ENCODE measurements at regions not wholly inside any gene's neighbourhood (a gene's known extent, or its start where the extent isn't known, plus 50 kb on each side); places are given as distances from the start of the nearest gene placed in this dataset.

GRCh38 chr4:140240237-140240636 lies 86.3 kb upstream of the MAML3 start:
- H3K4me1 ChIP-seq (replicated peaks in 1 of 2): peaks cover 68 to 74% of the 10 kb centered on the region in 2 donors
- WGBS, 10 experiments: 17 to 100% (median 82%) methylated on average over 1 to 5 of the region's 6 CpGs; no CpG with 5 or more reads in 1 of the 10 experiments
- no peak overlapping the region for H3K4me3 ChIP-seq
- in situ Hi-C loops (cut with MboI; ENCODE audit: low pct_unique_long_range_greater_than_20kb in 2 of 9, low sequenced_read_pairs in 9 of 9, unreplicated experiment in 9 of 9): no loop called here
- ATAC-seq (replicated peaks in 6 of 8): no peak
- H3K27ac ChIP-seq: no peak overlapping the region

GRCh38 chr4:140239311-140239710 lies 85.3 kb upstream of the MAML3 start:
- in situ Hi-C loops (cut with MboI; ENCODE audit: low pct_unique_long_range_greater_than_20kb in 2 of 9, low sequenced_read_pairs in 9 of 9, unreplicated experiment in 9 of 9): no loop called here
- 70 to 95% (median 84%) methylated on average over 4 to 7 of the region's 7 CpGs for WGBS, 10 experiments

GRCh38 chr4:140238351-140239056 lies 84.5 kb upstream of the MAML3 start:
- Histone ChIP-seq H3K4me3 (no peak overlapping the region), H3K27ac (peak overlapping the region; percentile 81 to 87), H3K4me1 (replicated peaks in 1 of 2) (peaks cover 69 to 74% of the 10 kb centered on the region in 2 donors)
- in situ Hi-C loops (cut with MboI; ENCODE audit: low pct_unique_long_range_greater_than_20kb in 2 of 9, low sequenced_read_pairs in 9 of 9, unreplicated experiment in 9 of 9): no loop called here
- ATAC-seq (replicated peaks in 6 of 8): peak; percentile 54 to 65 (median 58)
- WGBS, 10 experiments: 20 to 100% (median 32%) methylated on average over 1 to 6 of the region's 13 CpGs; no CpG with 5 or more reads in 2 of the 10 experiments

More at GRCh38 chr4:140239311-140239710, 85.3 kb upstream of the MAML3 start:
- Histone ChIP-seq H3K27ac (no peak overlapping the region), H3K4me3 (no peak overlapping the region), H3K4me1 (replicated peaks in 1 of 2) (peaks cover 69 to 74% of the 10 kb centered on the region in 2 donors)
- ATAC-seq (replicated peaks in 6 of 8): no peak

- Histone ChIP-seq H3K4me1 (replicated peaks in 1 of 2) (peaks cover 61 to 68% of the 10 kb centered on the region in 2 donors), H3K4me3 (peak overlapping the region in 3 of 5 donors; percentile 4 to 10 (median 5)), H3K27ac (peak overlapping the region; percentile 81 to 87)
- ATAC-seq (replicated peaks in 6 of 8): peak; percentile 82 to 96 (median 87)
- WGBS, 10 experiments: 0 to 33% (median 3%) methylated on average over 1 to 11 of the region's 16 CpGs; no CpG with 5 or more reads in 3 of the 10 experiments
- in situ Hi-C loops (cut with MboI; ENCODE audit: low pct_unique_long_range_greater_than_20kb in 2 of 9, low sequenced_read_pairs in 9 of 9, unreplicated experiment in 9 of 9): no loop called here
Measured at GRCh38 chr4:140237616-140238350, 83.8 kb upstream of the MAML3 start.

GRCh38 chr4:140236654-140237169 lies 82.7 kb upstream of the MAML3 start:
- in situ Hi-C loops (cut with MboI; ENCODE audit: low pct_unique_long_range_greater_than_20kb in 2 of 9, low sequenced_read_pairs in 9 of 9, unreplicated experiment in 9 of 9): no loop called here

GRCh38 chr4:140234697-140235060 lies 80.7 kb upstream of the MAML3 start:
- in situ Hi-C loops (cut with MboI; ENCODE audit: low pct_unique_long_range_greater_than_20kb in 2 of 9, low sequenced_read_pairs in 9 of 9, unreplicated experiment in 9 of 9): no loop called here
- Histone ChIP-seq H3K27ac (no peak overlapping the region), H3K4me3 (no peak overlapping the region), H3K4me1 (replicated peaks in 1 of 2) (peaks cover 46 to 47% of the 10 kb centered on the region in 2 donors)
- 81 to 100% (median 94%) methylated on average over 2 to 3 of the region's 3 CpGs; no CpG with 5 or more reads in 2 of the 10 experiments for WGBS, 10 experiments
- no peak for ATAC-seq (replicated peaks in 6 of 8)

More at GRCh38 chr4:140236654-140237169, 82.7 kb upstream of the MAML3 start:
- WGBS, 10 experiments: 15 to 100% (median 48%) methylated on average over 1 to 8 of the region's 9 CpGs; no CpG with 5 or more reads in 1 of the 10 experiments
- Histone ChIP-seq H3K4me3 (no peak overlapping the region), H3K27ac (peak overlapping the region in 1 of 2 donors; percentile 37), H3K4me1 (replicated peaks in 1 of 2) (peaks cover 54 to 57% of the 10 kb centered on the region in 2 donors)
- ATAC-seq (replicated peaks in 6 of 8): no peak

GRCh38 chr4:140233791-140234696 lies 80.1 kb upstream of the MAML3 start:
- no peak overlapping the region for H3K4me3 ChIP-seq
- ATAC-seq (replicated peaks in 6 of 8): peak in 5 of 8 experiments; percentile 34 to 60 (median 58)
- peaks cover 40 to 41% of the 10 kb centered on the region in 2 donors for H3K4me1 ChIP-seq (replicated peaks in 1 of 2)
- H3K27ac ChIP-seq: peak overlapping the region in 1 of 2 donors; percentile 55
- in situ Hi-C loops (cut with MboI; ENCODE audit: low pct_unique_long_range_greater_than_20kb in 2 of 9, low sequenced_read_pairs in 9 of 9, unreplicated experiment in 9 of 9): no loop called here
- 22 to 78% (median 50%) methylated on average over 1 to 5 of the region's 6 CpGs; no CpG with 5 or more reads in 1 of the 10 experiments for WGBS, 10 experiments

- peaks cover 20 to 22% of the 10 kb centered on the region in 2 donors for H3K4me1 ChIP-seq (replicated peaks in 1 of 2)
- WGBS, 10 experiments: 80 to 100% (median 100%) methylated on average over 1 to 3 of the region's 3 CpGs; no CpG with 5 or more reads in 4 of the 10 experiments
- H3K4me3 ChIP-seq: no peak overlapping the region
- in situ Hi-C loops (cut with MboI; ENCODE audit: low pct_unique_long_range_greater_than_20kb in 2 of 9, low sequenced_read_pairs in 9 of 9, unreplicated experiment in 9 of 9): no loop called here
- no peak overlapping the region for H3K27ac ChIP-seq
- ATAC-seq (replicated peaks in 6 of 8): no peak
Measured at GRCh38 chr4:140229881-140230280, 75.9 kb upstream of the MAML3 start.

GRCh38 chr4:140227286-140227685 lies 73.3 kb upstream of the MAML3 start:
- no peak overlapping the region for H3K27ac ChIP-seq
- peaks cover 9 to 11% of the 10 kb centered on the region in 2 donors for H3K4me1 ChIP-seq (replicated peaks in 1 of 2)
- WGBS, 10 experiments: 20 to 100% (median 82%) methylated on average over 1 of the region's 1 CpG; no CpG with 5 or more reads in 4 of the 10 experiments
- in situ Hi-C loops (cut with MboI; ENCODE audit: low pct_unique_long_range_greater_than_20kb in 2 of 9, low sequenced_read_pairs in 9 of 9, unreplicated experiment in 9 of 9): no loop called here
- no peak overlapping the region for H3K4me3 ChIP-seq
- ATAC-seq (replicated peaks in 6 of 8): peak in 4 of 8 experiments; percentile 36 to 74 (median 55)

- WGBS, 10 experiments: 86 to 100% (median 95%) methylated on average over 1 to 8 of the region's 8 CpGs; no CpG with 5 or more reads in 1 of the 10 experiments
- Histone ChIP-seq H3K4me1 (replicated peaks in 1 of 2) (peaks cover 9 to 11% of the 10 kb centered on the region in 2 donors), H3K4me3 (no peak overlapping the region), H3K27ac (no peak overlapping the region)
- in situ Hi-C loops (cut with MboI; ENCODE audit: low pct_unique_long_range_greater_than_20kb in 2 of 9, low sequenced_read_pairs in 9 of 9, unreplicated experiment in 9 of 9): no loop called here
- no peak for ATAC-seq (replicated peaks in 6 of 8)
Measured at GRCh38 chr4:140223056-140223810, 69.2 kb upstream of the MAML3 start.

GRCh38 chr4:140222171-140222570 lies 68.2 kb upstream of the MAML3 start:
- Histone ChIP-seq H3K4me1 (replicated peaks in 1 of 2) (peaks cover 0 to 13% of the 10 kb centered on the region in 2 donors), H3K27ac (no peak overlapping the region), H3K4me3 (no peak overlapping the region)
- ATAC-seq (replicated peaks in 6 of 8): no peak
- in situ Hi-C loops (cut with MboI; ENCODE audit: low pct_unique_long_range_greater_than_20kb in 2 of 9, low sequenced_read_pairs in 9 of 9, unreplicated experiment in 9 of 9): no loop called here

- Histone ChIP-seq H3K27ac (no peak overlapping the region), H3K4me1 (replicated peaks in 1 of 2) (peaks cover 0 to 6% of the 10 kb centered on the region in 2 donors), H3K4me3 (no peak overlapping the region)
- WGBS, 10 experiments: 8 to 96% (median 80%) methylated on average over 1 to 2 of the region's 2 CpGs; no CpG with 5 or more reads in 5 of the 10 experiments
- ATAC-seq (replicated peaks in 6 of 8): no peak
- in situ Hi-C loops (cut with MboI; ENCODE audit: low pct_unique_long_range_greater_than_20kb in 2 of 9, low sequenced_read_pairs in 9 of 9, unreplicated experiment in 9 of 9): no loop called here
Measured at GRCh38 chr4:140220058-140220457, 66.1 kb upstream of the MAML3 start.
